Mesendoderm (in vitro differentiated cells): ENCODE measurements at regions not wholly inside any gene's neighbourhood (a gene's known extent, or its start where the extent isn't known, plus 50 kb on each side); places are given as distances from the start of the nearest gene placed in this dataset.

Experiments used
- DNase-seq: peaks from one replicate; pipeline ENCODE4 v3.0.0; 2013
- H2AK5ac ChIP-seq: 2 replicates; pipeline ENCODE4 v1.6.1; 2013; ENCODE audit warnings: low read length, inconsistent platforms
- H2BK120ac ChIP-seq: 2 replicates; pipeline ENCODE4 v1.6.1; 2013; ENCODE audit warnings: low read depth, mild to moderate bottlenecking, low read length, moderate library complexity, mixed read lengths
- H2BK15ac ChIP-seq: replicated peaks from 2 replicates; pipeline ENCODE4 v1.6.1; 2013; ENCODE audit warnings: low read depth, mild to moderate bottlenecking, moderate library complexity
- H2BK5ac ChIP-seq: 2 replicates; pipeline ENCODE4 v1.6.1; 2013; ENCODE audit warnings: low read length, inconsistent platforms
- H3K18ac ChIP-seq: 2 replicates; pipeline ENCODE4 v1.6.1; 2013; ENCODE audit warnings: mild to moderate bottlenecking, low read length, mixed read lengths
- H3K23ac ChIP-seq: one replicate; pipeline ENCODE4 v1.6.1; 2013; ENCODE audit warnings: low read length
- H3K27ac ChIP-seq: 2 replicates; pipeline ENCODE4 v1.5.1; 2013; ENCODE audit warnings: low read depth, mild to moderate bottlenecking, inconsistent platforms, low read length, moderate library complexity
- H3K27me3 ChIP-seq: 2 replicates; pipeline ENCODE4 v1.6.1; 2013; ENCODE audit warnings: low read length, control low read depth, mild to moderate bottlenecking, inconsistent platforms; ENCODE audit not compliant: insufficient read depth, poor library complexity
- H3K36me3 ChIP-seq: 2 replicates; pipeline ENCODE4 v1.6.1; 2013; ENCODE audit warnings: low read length, inconsistent platforms; ENCODE audit not compliant: control insufficient read depth, insufficient read depth
- H3K4ac ChIP-seq: one replicate; pipeline ENCODE4 v1.6.1; 2013; ENCODE audit warnings: low read depth, mild to moderate bottlenecking, low read length, moderate library complexity
- H3K4me1 ChIP-seq: 2 replicates; pipeline ENCODE4 v1.6.1; 2013; ENCODE audit warnings: low read depth, low read length, inconsistent platforms; ENCODE audit not compliant: control insufficient read depth
- H3K4me2 ChIP-seq: 2 replicates; pipeline ENCODE4 v1.6.1; 2013; ENCODE audit warnings: low read length
- H3K4me3 ChIP-seq: 2 replicates; pipeline ENCODE4 v1.5.1; 2013; ENCODE audit warnings: mild to moderate bottlenecking, low read length
- H3K56ac ChIP-seq: one replicate; pipeline ENCODE4 v1.6.1; 2013; ENCODE audit warnings: low read length
- H3K79me1 ChIP-seq: 2 replicates; pipeline ENCODE4 v1.6.1; 2013; ENCODE audit warnings: low read length, inconsistent platforms
- H3K79me2 ChIP-seq: 2 replicates; pipeline ENCODE4 v1.6.1; 2013; ENCODE audit warnings: mild to moderate bottlenecking, low read length; ENCODE audit not compliant: control insufficient read depth, insufficient read depth
- H3K9ac ChIP-seq: 2 replicates; pipeline ENCODE4 v1.6.1; 2013; ENCODE audit warnings: low read length, inconsistent platforms
- H4K5ac ChIP-seq: one replicate; pipeline ENCODE4 v1.6.1; 2013; ENCODE audit warnings: low read length
- H4K8ac ChIP-seq: one replicate; pipeline ENCODE4 v1.6.1; 2013; ENCODE audit warnings: low read depth, mild to moderate bottlenecking, control low read depth, low read length, moderate library complexity
- WGBS: extraction: QIAGEN DNeasy Blood & Tissue Kit; methylation state at CpG from one replicate; pipeline ENCODE4 v1.1.7; 2013; ENCODE audit warnings: low lambda C conversion rate, missing lambda C conversion rate; ENCODE audit not compliant: insufficient coverage; ENCODE audit errors: extremely low coverage; 5-methylcytosine and 5-hydroxymethylcytosine counted together

- no peak overlapping the region for H2BK120ac ChIP-seq
- no peaks in the 10 kb centered on the region for H3K79me2 ChIP-seq
- DNase-seq = no peak
- no peak overlapping the region for H3K18ac ChIP-seq
- H3K79me1 ChIP-seq = no peaks in the 10 kb centered on the region
- H3K56ac ChIP-seq = no peak overlapping the region
- no peak overlapping the region for H4K5ac ChIP-seq
- H3K4me2 ChIP-seq = no peak overlapping the region
- no peak overlapping the region for H2BK5ac ChIP-seq
- H3K36me3 ChIP-seq = no peaks in the 10 kb centered on the region
- no peaks in the 10 kb centered on the region for H3K27me3 ChIP-seq
- H2BK15ac ChIP-seq = no peak overlapping the region
- no peak overlapping the region for H3K27ac ChIP-seq
- no peak overlapping the region for H4K8ac ChIP-seq
- no peak overlapping the region for H3K4ac ChIP-seq
- H3K9ac ChIP-seq = no peak overlapping the region
- H2AK5ac ChIP-seq = no peak overlapping the region
- no peak overlapping the region for H3K4me3 ChIP-seq
- no peak overlapping the region for H3K23ac ChIP-seq
- no peaks in the 10 kb centered on the region for H3K4me1 ChIP-seq
These were observed 225.2 kb downstream of the MAF start for GRCh38 chr16:79375351-79375750.

DNA sequence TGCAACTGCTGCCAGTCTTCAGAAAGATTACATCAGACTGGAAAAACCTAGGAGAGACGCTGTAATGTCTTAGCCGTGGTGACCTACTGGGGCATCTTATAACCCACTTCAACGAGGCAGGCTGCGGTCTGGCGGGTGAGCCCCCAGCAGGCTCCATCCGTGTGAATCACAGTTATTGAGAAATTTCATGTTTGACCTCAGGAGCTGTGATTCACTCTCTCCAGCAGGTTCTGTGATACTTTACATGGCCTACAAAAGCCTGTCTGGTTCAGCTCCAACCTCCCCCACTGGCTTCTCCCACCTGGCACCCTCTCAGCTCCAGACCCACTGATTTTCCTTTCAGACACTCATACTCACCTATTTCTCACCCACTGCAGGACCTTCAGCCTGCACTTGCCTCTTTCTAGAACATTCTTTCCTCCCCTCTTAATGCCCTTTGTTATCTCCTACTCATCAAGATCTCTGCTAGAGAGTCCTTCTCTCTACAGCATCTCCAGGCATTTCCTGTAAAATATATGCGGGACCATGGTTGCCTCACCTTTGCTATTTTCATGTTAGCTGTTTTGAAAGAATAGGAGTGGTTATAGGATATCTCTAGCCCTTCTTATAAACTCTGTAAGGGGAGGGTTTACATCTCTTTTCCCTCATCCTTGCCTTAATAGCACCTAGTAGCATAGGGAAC is 227.9 kb downstream of the MAF start:
- WGBS = no CpG with 5 or more reads among the region's 7 CpGs
- Histone ChIP-seq H3K4me1 (no peaks in the 10 kb centered on the region), H3K4me2 (no peak overlapping the region), H3K27me3 (no peaks in the 10 kb centered on the region), H2BK5ac (no peak overlapping the region), H2BK120ac (no peak overlapping the region), H3K36me3 (no peaks in the 10 kb centered on the region), H3K18ac (no peak overlapping the region), H3K56ac (no peak overlapping the region), H3K79me1 (no peaks in the 10 kb centered on the region), H3K4ac (no peak overlapping the region), H3K27ac (no peak overlapping the region), H4K5ac (no peak overlapping the region), H3K4me3 (no peak overlapping the region), H3K79me2 (no peaks in the 10 kb centered on the region), H4K8ac (no peak overlapping the region), H3K9ac (no peak overlapping the region), H2BK15ac (no peak overlapping the region), H3K23ac (no peak overlapping the region), H2AK5ac (no peak overlapping the region)
- no peak for DNase-seq

DNA sequence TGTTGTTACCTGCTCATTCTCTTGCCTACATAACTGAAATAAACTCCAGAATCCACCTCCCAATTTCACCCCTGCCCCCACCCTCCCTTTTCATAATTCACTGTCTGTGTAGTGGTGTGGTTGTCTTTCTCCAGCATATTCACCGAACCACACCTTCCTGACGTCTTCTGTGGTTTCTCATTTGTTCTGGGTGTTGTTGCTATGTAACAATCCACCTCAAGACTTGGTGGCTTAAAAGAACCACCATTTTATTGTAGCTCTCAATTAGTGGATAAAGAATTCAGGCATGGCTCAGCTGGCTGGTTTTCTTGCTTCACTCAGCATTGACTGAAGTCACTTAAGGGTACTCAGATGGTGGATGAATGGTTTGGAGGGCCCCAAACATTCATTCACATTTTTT is 229.8 kb downstream of the MAF start:
- Histone ChIP-seq H3K4me2 (no peak overlapping the region), H2BK120ac (no peak overlapping the region), H3K79me2 (no peaks in the 10 kb centered on the region), H3K27ac (no peak overlapping the region), H3K23ac (no peak overlapping the region), H2BK15ac (no peak overlapping the region), H4K8ac (no peak overlapping the region), H3K79me1 (no peaks in the 10 kb centered on the region), H3K4ac (no peak overlapping the region), H3K56ac (no peak overlapping the region), H2BK5ac (no peak overlapping the region), H3K4me3 (no peak overlapping the region), H3K36me3 (no peaks in the 10 kb centered on the region), H4K5ac (no peak overlapping the region), H3K4me1 (no peaks in the 10 kb centered on the region), H3K18ac (no peak overlapping the region), H3K9ac (no peak overlapping the region), H3K27me3 (no peaks in the 10 kb centered on the region), H2AK5ac (no peak overlapping the region)
- no CpG with 5 or more reads among the region's 2 CpGs for WGBS
- no peak for DNase-seq

- no peaks in the 10 kb centered on the region for H3K27me3 ChIP-seq
- no peaks in the 10 kb centered on the region for H3K36me3 ChIP-seq
- H4K8ac ChIP-seq = no peak overlapping the region
- H3K18ac ChIP-seq = no peak overlapping the region
- H3K23ac ChIP-seq = no peak overlapping the region
- WGBS = no CpG with 5 or more reads among the region's 3 CpGs
- H3K9ac ChIP-seq = no peak overlapping the region
- H2BK15ac ChIP-seq = no peak overlapping the region
- H2BK120ac ChIP-seq = no peak overlapping the region
- no peak overlapping the region for H3K27ac ChIP-seq
- no peaks in the 10 kb centered on the region for H3K79me2 ChIP-seq
- no peak overlapping the region for H3K4ac ChIP-seq
- no peaks in the 10 kb centered on the region for H3K4me1 ChIP-seq
- no peak overlapping the region for H3K4me2 ChIP-seq
- H3K4me3 ChIP-seq = no peak overlapping the region
- no peak overlapping the region for H2BK5ac ChIP-seq
- H3K79me1 ChIP-seq = no peaks in the 10 kb centered on the region
- no peak overlapping the region for H2AK5ac ChIP-seq
- H4K5ac ChIP-seq = no peak overlapping the region
- H3K56ac ChIP-seq = no peak overlapping the region
- DNase-seq = no peak
These were observed 230.7 kb downstream of the MAF start for GRCh38 chr16:79369796-79370195.

DNA sequence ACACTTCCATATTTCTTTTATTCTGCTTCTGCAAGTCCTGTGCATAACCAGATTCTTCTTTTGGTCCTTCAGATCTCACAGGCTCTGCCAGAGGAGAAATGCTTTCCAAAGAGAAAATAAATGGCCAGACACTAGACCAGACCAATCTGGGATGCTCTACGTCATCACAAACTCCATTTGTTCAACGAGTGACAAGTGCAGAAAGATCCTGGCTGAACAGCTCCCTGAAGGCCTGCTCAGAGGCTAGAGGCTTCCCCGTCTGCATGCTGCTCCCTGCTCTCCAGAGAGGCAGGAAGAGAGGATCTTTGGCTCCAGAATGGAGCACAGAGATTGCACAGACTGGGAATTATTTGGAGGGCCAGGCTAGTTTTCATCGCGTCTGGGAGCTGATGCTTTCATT is 232.7 kb downstream of the MAF start:
- no peaks in the 10 kb centered on the region for H3K4me1 ChIP-seq
- H3K4me2 ChIP-seq = no peak overlapping the region
- no peak overlapping the region for H3K56ac ChIP-seq
- H3K36me3 ChIP-seq = no peaks in the 10 kb centered on the region
- no peak overlapping the region for H3K4me3 ChIP-seq
- H3K4ac ChIP-seq = no peak overlapping the region
- H3K27me3 ChIP-seq = no peaks in the 10 kb centered on the region
- H4K8ac ChIP-seq = no peak overlapping the region
- no peak overlapping the region for H2AK5ac ChIP-seq
- no peak for DNase-seq
- no peak overlapping the region for H3K9ac ChIP-seq
- no peak overlapping the region for H3K27ac ChIP-seq
- no peak overlapping the region for H4K5ac ChIP-seq
- H3K23ac ChIP-seq = no peak overlapping the region
- H2BK5ac ChIP-seq = no peak overlapping the region
- H3K79me2 ChIP-seq = no peaks in the 10 kb centered on the region
- H3K18ac ChIP-seq = no peak overlapping the region
- H2BK120ac ChIP-seq = no peak overlapping the region
- no peak overlapping the region for H2BK15ac ChIP-seq
- whole genome bisulfite sequencing = no CpG with 5 or more reads among the region's 5 CpGs
- H3K79me1 ChIP-seq = no peaks in the 10 kb centered on the region

DNA sequence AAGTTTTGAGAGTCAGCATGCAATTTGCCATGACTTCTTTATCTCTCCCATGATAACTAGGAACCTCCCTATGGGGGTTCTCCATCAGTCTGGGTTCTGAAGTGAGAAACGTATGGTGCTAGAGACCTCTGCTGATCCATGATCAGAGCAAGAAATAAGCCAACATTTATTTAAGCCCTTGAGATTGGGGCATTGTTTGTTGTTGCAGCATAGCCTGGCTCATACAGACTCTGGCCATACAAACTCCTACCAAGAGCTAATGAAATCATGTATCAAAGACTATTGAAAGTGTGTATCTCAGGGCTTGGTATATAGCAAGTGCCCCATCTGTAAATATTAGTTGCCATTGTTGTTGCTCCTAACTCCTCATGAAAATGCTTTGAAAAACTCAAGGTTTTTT is 233.9 kb downstream of the MAF start:
- Histone ChIP-seq H3K23ac (no peak overlapping the region), H3K56ac (no peak overlapping the region), H2BK5ac (no peak overlapping the region), H3K79me1 (no peaks in the 10 kb centered on the region), H3K36me3 (no peaks in the 10 kb centered on the region), H4K8ac (no peak overlapping the region), H3K4me1 (no peaks in the 10 kb centered on the region), H3K27me3 (no peaks in the 10 kb centered on the region), H3K4me3 (no peak overlapping the region), H3K18ac (no peak overlapping the region), H2AK5ac (no peak overlapping the region), H4K5ac (no peak overlapping the region), H3K9ac (no peak overlapping the region), H3K4me2 (no peak overlapping the region), H2BK15ac (no peak overlapping the region), H3K4ac (no peak overlapping the region), H3K27ac (no peak overlapping the region), H2BK120ac (no peak overlapping the region), H3K79me2 (no peaks in the 10 kb centered on the region)
- no peak for DNase-seq
- WGBS = no CpG with 5 or more reads among the region's 1 CpG
